Stimulated activated CD8-positive, alpha-beta memory T cell treated with anti-CD3 and anti-CD28 coated beads, Interleukin-4, amount 100 ng/mL, for 24 hours (primary cell): ENCODE measurements at regions not wholly inside any gene's neighbourhood (a gene's known extent, or its start where the extent isn't known, plus 50 kb on each side); places are given as distances from the start of the nearest gene placed in this dataset.
"Not testable (repeated sequence)": the region's sequence is repeated elsewhere in the genome, so short reads cannot be mapped to it uniquely, and the experiment has no call there.

ENCODE experiments used
- DNase-seq: peaks from one replicate; pipeline ENCODE4 v3.0.0-alpha.2; 2020; ENCODE audit warnings: low read depth

DNA sequence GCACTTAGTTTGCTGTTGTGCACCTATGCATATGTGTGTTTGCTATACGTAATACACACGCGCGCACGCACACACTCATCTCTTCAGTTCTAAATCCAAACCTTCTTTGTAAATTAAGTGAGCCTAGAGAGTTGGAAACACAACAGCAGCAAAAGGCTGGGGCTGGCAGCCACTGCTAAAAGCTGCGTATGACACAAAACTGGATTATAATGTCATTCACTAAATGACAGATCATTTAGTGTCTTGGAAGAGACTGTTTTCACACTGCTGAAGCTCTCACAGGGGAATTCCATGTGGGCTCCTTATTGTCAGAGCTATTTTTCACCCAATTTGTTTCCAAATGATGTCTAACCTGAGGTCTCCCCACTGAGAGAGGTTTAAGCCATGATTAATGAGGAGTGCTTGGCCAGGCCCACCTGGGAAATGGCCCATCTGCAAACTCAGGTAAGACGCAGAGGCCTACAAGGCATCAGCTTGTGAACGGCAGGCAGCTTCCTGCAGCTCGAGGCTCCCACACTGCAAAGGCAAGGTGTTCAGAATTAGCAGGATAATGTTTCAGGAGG lies 94.2 kb downstream of the OLIG3 start:
- DNase-seq: no peak

DNA sequence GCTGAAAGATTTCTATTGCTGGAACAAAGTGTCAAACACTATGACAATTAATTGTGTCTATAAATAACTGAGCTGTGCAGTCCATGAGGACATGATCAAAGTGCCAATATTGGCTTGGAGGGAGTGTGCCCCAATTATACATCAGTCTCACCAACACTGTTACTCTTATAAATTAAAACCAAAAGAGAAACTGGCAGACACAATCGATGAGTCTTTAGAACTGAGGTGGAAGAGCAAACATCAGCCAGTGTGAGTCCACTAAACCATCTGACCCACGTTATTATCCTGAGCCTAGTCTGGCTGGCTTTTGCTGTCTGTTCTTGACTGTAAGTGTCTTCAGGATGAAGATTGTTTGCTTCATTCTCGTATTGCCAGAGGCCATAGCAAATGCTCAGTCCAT lies 98.9 kb downstream of the OLIG3 start:
- no peak for DNase-seq

DNA sequence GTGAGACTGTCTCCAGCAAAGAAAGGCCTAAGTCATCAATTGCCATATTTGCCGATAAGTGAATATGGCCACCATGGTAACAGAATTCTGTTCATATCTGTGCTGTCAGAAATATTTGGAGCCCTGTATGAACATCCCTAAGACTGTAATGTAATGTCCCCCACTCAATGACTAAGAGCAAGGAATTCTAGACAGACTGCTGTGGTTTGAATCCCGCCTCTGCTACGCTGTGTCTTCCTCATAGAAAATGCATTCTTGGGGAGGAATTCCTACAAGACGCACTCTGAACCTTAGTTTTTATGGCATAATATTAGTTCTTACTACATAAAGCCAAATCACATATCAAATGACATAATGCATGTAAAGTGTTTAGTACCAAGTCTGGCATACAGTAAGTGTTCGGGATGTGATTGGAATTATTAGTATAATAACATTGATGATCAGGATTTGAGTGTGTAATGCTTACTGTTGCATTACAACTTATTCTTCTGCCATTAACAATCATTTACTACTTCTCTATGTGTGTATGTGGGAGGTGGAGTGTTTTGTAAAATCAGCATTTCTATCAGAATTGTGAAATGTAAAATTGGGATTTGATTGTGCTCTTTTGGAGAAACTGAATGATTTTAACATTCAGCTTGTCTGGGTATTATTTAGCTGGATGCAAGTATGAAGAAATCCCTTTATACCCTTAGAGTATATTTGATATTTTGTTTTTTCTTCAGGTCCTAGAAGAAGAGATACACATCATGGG lies 103.0 kb downstream of the OLIG3 start:
- DNase-seq: no peak

DNA sequence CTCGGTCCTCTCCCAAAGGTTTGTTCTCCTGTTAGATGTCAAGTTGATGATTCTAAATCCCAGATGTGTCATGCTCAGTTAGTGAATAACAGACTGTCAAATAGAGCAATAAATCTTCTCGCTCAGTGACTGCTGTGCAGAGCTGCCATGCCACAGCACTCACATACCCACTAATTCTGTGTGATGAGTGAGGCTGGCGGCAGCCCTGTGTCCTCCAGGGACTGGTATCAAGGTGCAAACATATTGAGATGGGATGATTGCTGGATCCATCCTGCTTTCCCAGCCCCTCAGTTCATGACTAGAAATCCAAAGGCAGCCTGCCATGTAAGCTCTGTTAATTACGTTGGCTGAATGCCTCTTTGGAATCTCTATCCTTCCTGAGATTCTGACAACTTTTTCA lies 103.9 kb downstream of the OLIG3 start:
- DNase-seq: no peak

DNA sequence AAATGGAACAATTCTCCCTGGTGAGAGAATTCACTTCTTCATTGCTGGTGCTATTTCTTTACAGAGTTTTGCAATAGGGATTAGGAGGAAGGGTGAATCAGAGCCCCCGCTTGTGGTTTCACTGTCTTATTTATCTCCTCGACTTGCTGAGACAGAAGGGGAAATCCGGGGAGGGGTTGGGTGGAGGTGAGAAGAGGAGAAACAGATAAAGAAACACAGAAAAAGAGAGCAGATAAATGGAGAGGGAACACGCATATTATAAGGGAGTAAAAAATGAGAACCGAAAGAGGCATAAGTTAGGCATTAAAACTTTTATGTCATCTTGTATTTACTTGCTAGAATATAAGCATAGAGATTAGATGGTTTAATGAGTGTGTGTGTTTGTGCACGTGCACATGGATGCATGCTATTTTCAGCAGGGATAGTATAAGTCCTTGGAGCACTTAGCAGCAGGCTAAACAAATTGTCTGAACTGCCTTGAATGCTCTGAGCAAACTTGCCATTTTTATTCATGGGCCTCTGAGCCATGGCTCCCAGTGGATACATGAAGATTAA lies 105.0 kb downstream of the OLIG3 start:
- peak; percentile 61 for DNase-seq

DNA sequence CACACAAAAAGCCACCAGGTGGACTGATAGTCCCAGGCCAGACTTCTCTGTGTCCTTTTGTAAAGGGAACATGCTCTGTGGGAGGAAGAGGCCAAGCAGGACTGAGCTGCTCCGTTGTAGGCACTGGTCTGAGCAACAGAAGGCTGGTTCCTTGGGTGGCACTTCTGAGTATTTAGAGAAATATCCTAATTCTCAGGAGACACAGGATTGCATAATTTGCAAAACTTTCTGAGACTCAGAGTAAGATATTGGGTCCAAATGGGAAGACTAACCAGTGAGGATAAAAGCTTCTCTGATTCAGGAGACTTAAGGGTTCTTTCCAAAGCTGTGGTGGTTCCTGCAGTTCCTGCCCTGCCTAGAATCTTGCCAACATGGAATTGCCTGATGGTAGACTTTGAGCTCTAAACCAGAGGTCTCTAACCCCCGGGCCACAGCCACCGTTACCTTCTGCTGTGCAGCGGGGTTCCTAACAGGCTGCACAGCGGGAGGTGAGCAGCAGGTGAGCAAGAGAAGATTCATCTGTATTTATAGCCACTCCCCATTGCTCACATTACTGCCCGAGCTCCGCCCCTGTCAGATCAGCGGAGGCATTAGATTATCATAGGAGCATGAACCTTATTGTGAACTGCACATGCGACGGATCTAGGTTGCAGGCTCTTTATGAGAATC lies 107.0 kb downstream of the OLIG3 start:
- no peak for DNase-seq

DNA sequence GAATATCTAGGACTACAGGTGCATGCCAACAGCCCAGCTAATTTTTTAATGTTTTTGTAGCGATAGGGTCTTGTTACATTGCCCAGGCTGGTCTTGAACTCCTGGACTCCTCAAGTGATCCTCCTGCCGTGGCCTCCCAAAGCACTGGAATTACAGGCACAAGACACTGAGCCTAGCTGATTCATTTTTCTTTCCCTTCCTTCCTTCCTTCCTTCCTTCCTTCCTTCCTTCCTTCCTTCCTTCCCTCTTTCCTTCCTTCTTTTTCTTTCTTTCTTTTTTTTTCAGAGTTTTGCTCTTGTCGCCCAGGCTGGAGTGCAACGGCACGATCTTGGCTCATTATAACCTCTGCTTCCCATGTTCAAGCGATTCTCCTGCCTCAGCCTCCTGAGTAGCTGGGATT lies 110.9 kb downstream of the OLIG3 start:
- not testable (repeated sequence) for DNase-seq

DNA sequence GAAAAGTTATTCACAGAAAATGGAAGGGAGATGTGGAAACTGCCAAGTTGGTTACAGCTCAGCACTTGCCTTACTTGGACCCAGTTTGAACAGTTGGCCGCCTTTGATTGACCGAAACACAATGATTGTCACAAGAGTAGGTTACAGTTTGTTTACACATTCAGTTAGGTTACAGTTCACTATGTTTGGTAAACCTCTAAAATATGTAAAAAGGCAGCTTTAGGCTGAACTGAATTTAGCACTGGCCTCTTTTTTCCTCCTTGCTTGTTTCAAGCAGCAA lies 116.2 kb downstream of the OLIG3 start:
- no peak for DNase-seq

DNA sequence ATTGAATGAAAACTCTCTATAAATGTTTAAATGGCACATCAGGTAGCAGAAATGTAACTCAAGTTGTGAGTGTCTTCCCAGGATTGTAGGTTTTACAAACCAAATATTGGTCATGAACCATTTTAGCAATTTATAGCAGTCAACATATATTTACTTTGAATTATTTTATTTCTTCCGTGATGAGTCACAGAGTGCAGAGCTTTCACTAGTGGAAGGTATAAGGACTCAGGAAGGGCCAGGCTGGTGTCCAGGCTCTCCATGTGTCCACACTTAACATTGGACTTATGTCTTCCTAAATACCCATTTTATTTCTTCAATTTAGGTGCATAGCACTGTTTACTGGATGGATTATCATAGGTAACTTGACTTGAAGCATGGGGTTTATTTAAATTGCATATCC lies 120.9 kb downstream of the OLIG3 start:
- no peak for DNase-seq

DNA sequence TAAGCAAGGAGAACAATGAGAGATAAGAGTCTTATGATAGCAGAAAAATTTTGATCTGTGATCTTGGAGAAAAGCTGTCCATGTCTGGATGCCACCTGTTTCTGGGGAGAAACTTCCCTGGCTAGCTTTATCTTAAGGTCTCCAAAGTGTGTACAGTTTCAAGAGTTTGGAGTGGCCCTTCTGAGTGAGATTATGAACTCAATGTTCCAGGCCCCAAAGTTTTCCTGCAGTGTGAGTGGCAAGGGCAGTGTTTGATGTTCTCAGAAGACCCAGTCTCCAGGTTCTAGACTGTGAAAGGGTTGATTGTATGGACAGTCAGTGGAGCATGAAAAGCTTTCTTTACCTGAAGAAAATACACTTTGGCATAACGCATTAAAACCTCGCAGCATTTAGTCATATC lies 121.7 kb downstream of the OLIG3 start:
- no peak for DNase-seq

DNA sequence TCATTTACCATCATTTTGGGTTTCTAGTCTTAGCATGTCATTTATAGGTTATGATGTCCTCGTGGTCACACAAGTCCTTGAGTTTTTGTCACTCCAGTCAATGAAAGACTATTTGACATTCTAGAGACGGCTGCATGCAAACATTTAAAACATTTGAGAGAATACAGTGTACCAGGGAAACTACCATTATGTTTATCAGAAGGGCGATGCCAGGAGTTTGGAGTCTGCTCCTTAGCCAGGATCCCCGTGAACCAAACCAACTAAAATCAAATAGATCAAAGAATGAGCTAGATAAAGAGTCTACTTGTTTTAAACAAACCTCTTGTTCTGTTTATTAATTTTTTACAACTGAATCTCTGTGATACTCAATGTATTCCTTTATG lies 122.6 kb downstream of the OLIG3 start:
- DNase-seq: no peak

DNA sequence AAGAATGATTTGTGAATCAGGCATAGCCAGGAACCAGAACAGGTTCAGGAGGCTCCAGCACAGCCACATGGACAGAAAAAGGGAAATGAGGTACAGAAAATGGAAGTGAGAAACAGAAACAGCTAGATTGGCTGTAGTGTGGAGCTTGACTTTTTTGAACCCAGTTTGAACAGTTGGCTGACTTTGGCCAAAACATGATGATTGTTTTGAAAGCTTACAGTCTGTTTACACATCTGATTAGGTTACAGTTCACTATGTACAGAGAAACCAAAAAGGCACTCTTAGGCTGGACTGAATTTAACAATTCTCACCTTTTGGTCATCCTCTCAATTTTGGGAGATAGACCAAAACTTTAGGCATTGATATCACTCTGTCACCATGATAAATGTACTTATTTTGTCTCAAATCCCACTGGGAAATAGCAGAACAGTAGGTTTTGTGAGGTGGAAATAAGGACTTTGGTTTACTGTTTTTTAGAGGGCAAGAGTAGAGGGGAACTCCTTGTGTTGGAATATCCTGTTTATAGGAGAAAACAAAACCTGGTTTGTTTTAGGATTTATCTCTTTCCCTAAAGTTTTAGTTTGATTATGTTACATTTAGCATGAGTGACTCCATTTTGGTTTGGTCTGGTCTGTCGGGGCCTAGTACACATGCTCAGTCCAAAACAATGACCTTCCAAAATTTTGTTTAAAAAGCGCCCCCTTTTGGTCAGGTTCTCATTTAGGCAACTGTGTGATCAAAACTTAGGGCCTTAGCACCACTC lies 123.1 kb downstream of the OLIG3 start:
- DNase-seq: no peak

DNA sequence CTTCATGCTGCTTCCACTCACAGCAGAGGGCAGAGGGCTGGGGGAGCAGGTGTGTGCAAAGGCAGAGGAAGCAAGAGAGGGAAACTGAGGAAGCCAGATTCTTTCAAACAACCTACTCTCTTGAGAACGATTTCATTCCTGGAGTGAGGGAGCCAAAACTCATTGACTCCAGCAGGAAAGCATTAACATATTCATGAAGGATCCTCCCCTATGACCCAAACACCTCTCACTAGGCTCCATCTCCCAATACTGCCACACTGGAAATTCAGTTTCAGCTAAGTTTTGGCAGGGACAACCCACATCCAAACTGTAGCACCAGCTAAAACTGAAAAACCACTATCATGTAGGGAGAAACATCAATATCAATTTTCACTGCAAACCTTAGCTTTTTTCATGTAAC lies 125.1 kb downstream of the OLIG3 start:
- DNase-seq: no peak

DNA sequence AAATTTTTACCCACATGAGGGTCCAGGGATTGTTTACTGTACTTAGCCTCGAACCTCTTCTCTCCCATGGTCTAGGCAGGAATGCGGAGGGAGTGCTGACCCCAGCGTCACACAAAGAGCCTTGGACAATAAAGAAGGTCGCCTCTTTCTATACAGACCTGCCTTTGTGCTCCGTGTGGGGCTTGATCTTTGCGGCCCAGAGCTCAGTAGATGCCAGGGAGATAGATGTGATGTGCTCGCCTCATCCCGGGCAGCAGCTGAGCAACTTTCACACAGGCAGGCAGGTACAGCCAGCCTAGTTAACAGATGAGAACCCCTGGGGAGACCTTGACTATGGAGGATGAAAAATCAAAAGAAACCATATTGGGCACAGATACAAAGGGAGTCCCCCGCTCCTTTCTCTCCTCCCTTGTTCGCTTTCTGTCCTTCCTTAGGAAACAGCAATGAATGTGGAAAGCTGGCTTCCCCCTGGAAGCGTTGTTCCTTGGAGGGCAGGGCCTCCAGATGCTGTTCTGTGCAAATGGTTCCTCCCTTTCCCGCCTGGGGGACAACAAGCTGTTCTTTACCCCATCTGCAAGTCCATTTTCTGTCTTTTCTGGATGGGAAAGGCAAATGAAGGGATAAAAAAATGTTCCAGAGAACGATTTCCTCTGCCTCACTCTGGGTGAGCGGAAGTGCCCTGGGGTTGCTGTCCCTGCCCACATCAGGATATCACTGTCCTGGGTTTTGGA lies 128.3 kb downstream of the OLIG3 start:
- DNase-seq: no peak

DNA sequence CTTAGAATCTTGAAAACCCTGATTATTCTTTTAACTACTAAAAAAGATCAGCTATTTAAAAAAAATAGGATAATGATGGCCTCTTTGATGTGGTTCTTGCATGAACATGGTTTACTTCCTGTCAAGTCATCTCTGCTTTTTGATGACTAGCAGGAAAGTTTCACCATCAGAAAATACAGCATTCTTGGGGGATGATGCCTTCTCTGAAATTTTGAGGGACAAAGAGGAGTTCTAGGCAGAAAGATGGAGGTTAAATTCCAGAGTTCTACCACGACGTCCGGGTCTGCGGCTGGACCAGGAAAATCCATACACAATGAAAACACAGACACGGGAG lies 130.4 kb downstream of the OLIG3 start:
- DNase-seq: no peak

DNA sequence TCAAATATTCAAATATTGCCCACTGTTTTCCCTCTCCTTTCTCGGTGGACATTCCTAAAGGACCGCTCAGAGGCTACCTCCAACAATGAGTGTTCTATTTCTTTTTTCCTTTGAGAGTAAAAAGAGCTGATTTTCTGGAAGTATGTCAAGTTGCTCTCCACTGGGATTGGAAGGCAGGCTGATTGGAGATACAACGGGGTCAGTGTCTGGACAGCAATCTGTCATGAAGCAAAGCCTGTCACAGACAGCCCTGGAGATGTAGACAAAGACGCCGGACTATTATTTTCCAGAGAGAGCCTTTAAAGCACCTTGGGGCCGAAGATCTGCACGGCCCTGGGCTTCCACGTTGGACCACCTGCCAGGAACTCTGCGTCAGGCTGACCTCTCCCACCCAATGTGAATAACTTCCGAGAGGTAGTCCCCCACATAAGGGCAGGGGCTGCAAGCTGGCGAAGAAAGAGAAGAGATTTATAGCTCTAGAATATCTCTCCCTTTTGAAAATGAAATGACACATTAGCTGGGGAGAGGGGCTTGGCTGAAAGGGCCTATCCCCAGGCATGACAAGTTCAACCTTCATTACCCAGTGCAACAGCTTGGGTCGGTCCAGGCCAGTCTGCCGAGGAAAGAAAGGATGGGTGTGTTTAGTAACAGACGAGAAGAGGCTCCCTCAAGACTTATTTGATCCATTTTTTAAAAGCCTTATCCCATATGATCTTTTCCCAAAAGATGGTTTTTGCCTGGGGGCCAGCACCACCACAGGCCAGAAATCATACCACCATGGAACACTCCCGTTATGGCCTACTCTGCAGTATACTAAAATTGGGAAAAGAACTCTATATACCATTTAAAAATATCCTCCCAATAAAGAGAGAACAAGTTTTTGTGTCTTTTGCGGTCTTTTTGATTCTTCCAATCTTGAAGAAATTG lies 131.1 kb downstream of the OLIG3 start:
- DNase-seq: no peak

DNA sequence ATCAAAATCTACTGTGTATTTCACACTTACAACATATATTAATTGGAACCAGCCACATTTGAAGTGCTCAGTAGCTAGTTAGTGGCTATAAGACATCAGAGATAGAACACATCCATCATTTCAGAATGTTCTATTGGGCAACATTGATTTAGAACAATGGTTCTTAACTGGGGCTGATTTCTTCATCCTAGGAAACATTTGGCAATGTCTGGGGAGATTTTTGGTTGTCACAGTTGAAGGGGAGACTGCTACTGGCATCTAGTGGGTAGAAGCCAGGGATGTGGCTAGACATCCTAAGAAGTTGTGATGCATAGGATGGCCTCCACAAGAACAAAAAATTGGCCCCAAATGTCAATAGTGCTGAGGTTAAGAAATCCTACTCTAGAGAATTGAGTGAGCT lies 132.5 kb downstream of the OLIG3 start:
- no peak for DNase-seq

DNA sequence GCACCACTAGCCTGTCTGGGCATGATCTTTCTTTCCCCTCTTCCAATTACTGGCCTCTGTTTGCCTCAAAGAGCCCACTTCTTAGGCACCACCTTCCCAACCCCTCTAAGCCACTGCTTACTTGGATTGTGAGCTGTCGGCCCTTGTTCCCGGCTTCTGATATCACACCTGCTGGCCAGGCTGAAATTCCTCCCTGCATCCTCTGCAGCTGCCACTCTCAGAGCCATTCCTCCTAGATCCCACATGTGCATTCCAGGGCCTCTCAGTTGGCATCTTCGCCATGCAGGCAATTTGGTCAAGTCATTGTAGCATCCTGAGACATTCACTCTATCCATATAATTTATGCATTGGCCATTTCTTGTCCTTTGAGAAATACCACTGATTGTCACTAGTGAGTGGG lies 135.9 kb downstream of the OLIG3 start:
- no peak for DNase-seq

DNA sequence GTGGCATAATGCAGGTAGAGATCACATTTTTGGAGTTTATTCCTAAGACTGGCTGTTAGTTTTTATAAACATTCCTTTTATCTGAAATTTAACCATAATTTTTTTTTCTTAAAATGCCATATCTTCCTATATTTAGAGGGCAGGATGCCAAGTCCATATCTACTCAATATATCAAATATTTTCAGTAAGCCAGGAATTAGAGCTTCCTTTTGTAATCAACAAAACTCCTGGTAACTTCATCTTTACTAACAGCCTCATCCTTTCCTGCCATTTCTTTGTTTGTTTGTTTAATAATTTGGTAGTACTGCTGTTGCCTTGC lies 136.3 kb downstream of the OLIG3 start:
- DNase-seq: no peak

DNA sequence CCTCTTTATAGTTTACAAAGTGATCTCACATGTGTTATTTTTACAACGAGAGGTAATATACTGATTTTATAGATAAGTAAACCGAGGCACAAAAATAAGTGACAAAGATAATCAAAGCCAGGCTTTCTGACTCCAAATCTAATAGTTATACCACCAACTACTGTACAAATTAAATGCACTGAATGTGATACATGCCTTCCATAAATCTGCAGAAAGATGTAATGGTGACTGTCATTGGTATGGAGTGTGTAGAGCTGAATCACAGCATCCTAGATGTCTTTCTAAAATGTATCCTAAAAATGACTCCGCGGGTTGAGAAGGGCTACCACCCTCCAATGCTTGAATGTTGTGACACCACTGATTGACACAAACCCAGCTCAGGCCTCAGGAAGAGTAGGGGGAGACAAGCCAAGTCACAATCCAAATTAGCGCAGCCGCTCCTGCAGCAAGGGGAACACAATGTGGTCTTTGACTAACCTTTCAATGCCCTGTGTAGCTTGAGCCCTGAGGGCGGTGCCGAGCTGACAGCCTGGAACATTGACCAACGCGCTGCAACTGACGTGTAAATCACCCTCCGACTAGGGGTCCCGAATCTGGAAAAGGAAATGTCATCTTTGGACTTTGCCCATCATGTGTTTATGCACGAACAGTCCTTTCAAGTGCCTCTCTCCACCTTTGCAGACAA lies 136.8 kb downstream of the OLIG3 start:
- DNase-seq: no peak
